NB4 (cell line): ENCODE measurements at regions not wholly inside any gene's neighbourhood (a gene's known extent, or its start where the extent isn't known, plus 50 kb on each side); places are given as distances from the start of the nearest gene placed in this dataset.
"Not testable (repeated sequence)": the region's sequence is repeated elsewhere in the genome, so short reads cannot be mapped to it uniquely, and the experiment has no call there.

Source experiments
- DNase-seq: peaks from one replicate; pipeline ENCODE4 v3.0.0; 2010; ENCODE audit warnings: low read depth
- H3K4me3 ChIP-seq: one replicate; pipeline ENCODE4 v1.5.1; 2011; ENCODE audit warnings: mild to moderate bottlenecking, low read depth, low read length, moderate library complexity
- CTCF ChIP-seq: IDR thresholded peaks from one replicate; pipeline ENCODE4 v1.5.1; 2012; ENCODE audit warnings: low read depth, low read length
- MYC ChIP-seq: IDR thresholded peaks from 2 replicates; pipeline ENCODE4 v1.6.1; 2011; ENCODE audit warnings: low read depth, low read length
- POLR2A ChIP-seq: IDR thresholded peaks from 2 replicates; pipeline ENCODE4 v1.6.1; 2011; ENCODE audit warnings: mild to moderate bottlenecking; ENCODE audit not compliant: insufficient read length; ENCODE audit errors: extremely low read depth
- TF ChIP-seq, protein P1 (sequence below): IDR thresholded peaks from 2 replicates; pipeline ENCODE4 v1.6.1; 2011; ENCODE audit warnings: low read depth, low read length

DNA sequence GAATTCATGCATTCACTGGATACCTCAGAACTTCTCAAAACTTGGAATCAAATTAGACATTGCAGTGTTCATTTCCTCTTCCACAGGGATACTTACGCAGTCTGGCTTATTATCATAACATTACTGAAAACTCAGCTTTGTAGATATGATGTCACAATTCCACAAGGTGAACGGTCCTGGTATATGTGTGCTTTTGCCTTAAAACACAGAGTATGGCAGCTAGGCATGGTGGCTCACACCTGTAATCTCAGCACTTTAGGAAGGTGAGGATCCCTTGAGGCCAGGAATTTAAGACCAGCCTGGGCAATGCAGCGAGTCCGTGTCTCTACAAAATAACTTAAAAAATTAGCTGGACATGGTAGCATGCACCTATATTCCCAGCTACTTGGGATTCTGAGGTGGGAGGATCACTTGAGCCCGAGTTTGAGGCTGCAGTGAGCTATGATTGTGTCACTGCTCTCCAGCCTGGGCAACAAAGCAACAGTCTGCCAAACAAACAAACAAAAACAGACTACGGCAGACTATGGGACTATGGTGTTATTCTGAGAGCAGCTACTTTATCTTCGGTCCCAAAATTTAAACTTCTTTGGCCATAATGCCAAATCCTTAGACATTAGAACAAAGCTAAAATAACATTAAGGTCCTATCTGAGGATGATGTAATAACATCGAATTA is 1191.9 kb upstream of the SLC39A10 start:
- no peak for TF ChIP-seq CTCF
- TF ChIP-seq POLR2A: no peak
- TF ChIP-seq, protein P1, sequence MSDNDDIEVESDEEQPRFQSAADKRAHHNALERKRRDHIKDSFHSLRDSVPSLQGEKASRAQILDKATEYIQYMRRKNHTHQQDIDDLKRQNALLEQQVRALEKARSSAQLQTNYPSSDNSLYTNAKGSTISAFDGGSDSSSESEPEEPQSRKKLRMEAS: no peak
- no peak for TF ChIP-seq MYC
- H3K4me3 ChIP-seq: no peak overlapping the region
- DNase-seq: no peak

DNA sequence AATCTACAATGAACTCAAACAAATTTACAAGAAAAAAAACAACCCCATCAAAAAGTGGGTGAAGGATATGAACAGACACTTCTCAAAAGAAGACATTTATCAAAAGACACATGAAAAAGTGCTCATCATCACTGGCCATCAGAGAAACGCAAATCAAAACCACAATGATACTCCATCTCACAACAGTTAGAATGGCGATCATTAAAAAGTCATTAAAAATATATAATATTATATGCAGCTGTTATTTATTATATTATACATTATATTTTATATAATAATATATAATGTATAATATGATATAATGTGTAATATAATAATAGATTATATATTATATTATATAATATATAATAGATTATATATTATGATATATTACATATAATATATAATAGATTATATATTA is 1194.1 kb upstream of the SLC39A10 start:
- DNase-seq, H3K4me3 ChIP-seq: not testable (repeated sequence)

- TF ChIP-seq POLR2A: no peak
- TF ChIP-seq CTCF: no peak
- TF ChIP-seq, protein P1: no peak
- TF ChIP-seq MYC: no peak
- no peak overlapping the region for H3K4me3 ChIP-seq
- no peak for DNase-seq
Observed at GRCh38 chr2:194455358-194455757, 1201.7 kb upstream of the SLC39A10 start.

DNA sequence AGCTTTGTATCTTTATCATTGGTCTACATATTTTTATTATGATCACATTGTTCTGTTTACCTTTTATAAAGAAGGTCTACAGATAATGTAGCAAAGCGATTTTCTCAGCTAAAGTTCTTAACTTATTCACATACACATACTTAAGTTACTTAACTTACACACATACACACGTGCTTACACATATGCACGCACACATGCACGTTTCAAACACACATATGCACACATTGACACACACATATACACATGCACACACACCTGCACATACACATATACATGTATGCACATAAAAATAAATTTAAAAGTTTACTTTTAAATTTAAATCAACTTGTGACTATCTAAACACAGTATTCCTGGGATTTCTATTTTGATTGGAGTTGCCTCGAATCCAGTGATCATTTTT is 1204.5 kb upstream of the SLC39A10 start:
- DNase-seq: no peak
- TF ChIP-seq MYC: no peak
- TF ChIP-seq POLR2A: no peak
- TF ChIP-seq CTCF: no peak
- TF ChIP-seq, protein P1: no peak

DNA sequence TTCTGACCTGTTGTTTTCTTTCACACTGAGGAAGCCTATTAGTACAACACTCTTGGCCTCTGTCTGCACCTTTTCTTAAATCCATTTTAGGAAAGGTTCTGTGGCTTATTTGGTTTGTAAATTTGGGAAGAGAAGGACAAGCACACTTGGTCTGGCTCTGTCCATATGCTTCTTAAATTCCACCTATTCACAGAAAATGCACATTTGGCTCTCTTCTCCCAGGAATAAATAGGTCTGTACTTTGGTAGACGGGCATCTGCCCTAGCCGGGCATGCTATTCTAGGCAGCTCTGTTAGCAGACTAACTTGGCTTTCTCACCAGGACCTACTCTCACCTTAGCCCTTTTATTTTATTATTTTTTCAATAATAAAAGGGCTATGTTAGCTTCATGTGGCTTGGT is 1211.8 kb upstream of the SLC39A10 start:
- DNase-seq: no peak
- TF ChIP-seq, protein P1: no peak
- TF ChIP-seq CTCF: no peak
- no peak for TF ChIP-seq POLR2A
- TF ChIP-seq MYC: no peak

More for the DNA sequence above, 1204.5 kb upstream of the SLC39A10 start:
- no peak overlapping the region for H3K4me3 ChIP-seq

GRCh38 chr2:194443926-194444325 is 1213.1 kb upstream of the SLC39A10 start:
- TF ChIP-seq MYC (no peak), POLR2A (no peak), CTCF (no peak)
- TF ChIP-seq, protein P1: no peak
- no peak overlapping the region for H3K4me3 ChIP-seq
- DNase-seq: no peak

More for the DNA sequence above, 1211.8 kb upstream of the SLC39A10 start:
- H3K4me3 ChIP-seq: no peak overlapping the region
